ENCODE measurements at regions not wholly inside any gene's neighbourhood (a gene's known extent, or its start where the extent isn't known, plus 50 kb on each side); places are given as distances from the start of the nearest gene placed in this dataset.

DNA sequence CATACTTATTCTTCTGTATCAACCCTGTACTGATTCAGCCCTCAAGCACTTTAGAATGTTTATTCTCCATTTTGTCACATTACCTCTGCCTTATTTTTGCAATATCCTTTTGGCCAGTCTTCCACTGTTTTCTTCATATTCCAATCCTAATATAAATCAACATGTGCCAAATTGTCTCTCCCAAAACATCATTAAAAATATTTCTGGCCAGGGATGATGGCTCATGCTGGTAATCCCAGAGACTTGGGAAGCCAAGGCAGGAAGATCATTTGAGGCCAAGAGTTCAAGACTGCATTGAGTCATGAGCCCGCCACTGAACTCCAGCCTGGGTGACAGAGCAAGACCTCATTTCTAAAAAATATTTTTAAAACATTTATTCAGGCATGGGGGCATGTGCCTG, 641.4 kb upstream of the CBLB start:
- no peaks in the 10 kb centered on the region for H3K36me3 ChIP-seq (ENCODE audit: control insufficient read depth, insufficient read depth, low read length)
- H3K79me2 ChIP-seq, result no peaks in the 10 kb centered on the region
- no peak overlapping the region for H3K27ac ChIP-seq
- H3K4me3 ChIP-seq (ENCODE audit: low read depth, low read length), result no peak overlapping the region
- TF ChIP-seq, protein P1, sequence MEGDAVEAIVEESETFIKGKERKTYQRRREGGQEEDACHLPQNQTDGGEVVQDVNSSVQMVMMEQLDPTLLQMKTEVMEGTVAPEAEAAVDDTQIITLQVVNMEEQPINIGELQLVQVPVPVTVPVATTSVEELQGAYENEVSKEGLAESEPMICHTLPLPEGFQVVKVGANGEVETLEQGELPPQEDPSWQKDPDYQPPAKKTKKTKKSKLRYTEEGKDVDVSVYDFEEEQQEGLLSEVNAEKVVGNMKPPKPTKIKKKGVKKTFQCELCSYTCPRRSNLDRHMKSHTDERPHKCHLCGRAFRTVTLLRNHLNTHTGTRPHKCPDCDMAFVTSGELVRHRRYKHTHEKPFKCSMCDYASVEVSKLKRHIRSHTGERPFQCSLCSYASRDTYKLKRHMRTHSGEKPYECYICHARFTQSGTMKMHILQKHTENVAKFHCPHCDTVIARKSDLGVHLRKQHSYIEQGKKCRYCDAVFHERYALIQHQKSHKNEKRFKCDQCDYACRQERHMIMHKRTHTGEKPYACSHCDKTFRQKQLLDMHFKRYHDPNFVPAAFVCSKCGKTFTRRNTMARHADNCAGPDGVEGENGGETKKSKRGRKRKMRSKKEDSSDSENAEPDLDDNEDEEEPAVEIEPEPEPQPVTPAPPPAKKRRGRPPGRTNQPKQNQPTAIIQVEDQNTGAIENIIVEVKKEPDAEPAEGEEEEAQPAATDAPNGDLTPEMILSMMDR (IDR thresholded peaks at IDR 0.05), result no peak
- H3K4me1 ChIP-seq, result no peaks in the 10 kb centered on the region
- no peaks in the 10 kb centered on the region for H3K27me3 ChIP-seq (ENCODE audit: control insufficient read depth, insufficient read depth, low read length)
- no peak overlapping the region for H2AFZ ChIP-seq
- H3K9ac ChIP-seq, result no peak overlapping the region
- peaks cover 2% of the 10 kb centered on the region for H3K9me3 ChIP-seq (ENCODE audit: control insufficient read depth, low read length)
- H3K4me2 ChIP-seq (ENCODE audit: low read length), result no peak overlapping the region

DNA sequence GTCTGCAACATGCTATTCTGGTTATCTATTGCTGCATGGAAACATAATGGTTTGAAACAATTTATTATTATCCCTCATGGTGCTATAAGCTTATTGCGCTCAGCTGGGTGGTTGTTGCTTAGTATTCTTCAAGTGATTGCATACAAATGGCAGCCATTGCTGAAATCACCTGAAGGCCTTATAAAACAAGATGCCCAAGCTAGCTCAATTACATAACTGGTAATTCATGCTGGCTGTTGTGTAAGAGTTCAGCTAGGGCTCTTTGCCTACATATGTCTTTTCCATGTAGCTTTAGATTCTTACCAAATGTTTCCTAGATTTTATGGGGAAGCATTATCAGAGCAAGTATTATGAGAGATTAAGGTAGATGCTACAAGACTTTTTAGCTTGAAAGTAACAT, 644.0 kb upstream of the CBLB start:
- no peaks in the 10 kb centered on the region for H3K9me3 ChIP-seq (ENCODE audit: control insufficient read depth, low read length)
- no peaks in the 10 kb centered on the region for H3K4me1 ChIP-seq
- TF ChIP-seq, protein P1 (IDR thresholded peaks at IDR 0.05), result no peak
- H3K27ac ChIP-seq, result no peak overlapping the region
- no peaks in the 10 kb centered on the region for H3K36me3 ChIP-seq (ENCODE audit: control insufficient read depth, insufficient read depth, low read length)
- no peak overlapping the region for H3K4me3 ChIP-seq (ENCODE audit: low read depth, low read length)
- H3K79me2 ChIP-seq, result no peaks in the 10 kb centered on the region
- no peak overlapping the region for H2AFZ ChIP-seq
- no peaks in the 10 kb centered on the region for H3K27me3 ChIP-seq (ENCODE audit: control insufficient read depth, insufficient read depth, low read length)
- H3K4me2 ChIP-seq (ENCODE audit: low read length), result no peak overlapping the region
- H3K9ac ChIP-seq, result no peak overlapping the region

DNA sequence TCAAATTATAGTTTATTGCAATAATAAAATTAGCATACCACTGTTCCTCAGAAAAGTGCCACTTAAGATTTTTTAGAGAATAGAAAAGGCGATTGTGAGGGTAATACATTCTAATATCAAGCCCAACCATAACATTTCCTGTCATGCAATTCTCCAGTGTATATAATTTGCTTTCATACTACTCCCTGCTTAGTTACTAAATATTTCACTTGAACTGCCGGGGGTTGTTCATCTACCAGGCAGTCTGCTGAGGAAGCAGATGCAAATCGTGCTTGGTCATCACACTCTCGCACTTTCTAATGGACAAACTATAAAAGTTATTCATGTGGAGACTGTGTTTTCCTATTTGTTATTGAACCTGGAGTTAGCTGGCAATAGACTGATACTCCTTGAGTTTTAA, 645.6 kb upstream of the CBLB start:
- no peaks in the 10 kb centered on the region for H3K4me1 ChIP-seq
- no peak overlapping the region for H2AFZ ChIP-seq
- no peaks in the 10 kb centered on the region for H3K79me2 ChIP-seq
- no peaks in the 10 kb centered on the region for H3K36me3 ChIP-seq (ENCODE audit: control insufficient read depth, insufficient read depth, low read length)
- H3K27me3 ChIP-seq (ENCODE audit: control insufficient read depth, insufficient read depth, low read length), result no peaks in the 10 kb centered on the region
- H3K4me2 ChIP-seq (ENCODE audit: low read length), result no peak overlapping the region
- H3K4me3 ChIP-seq (ENCODE audit: low read depth, low read length), result no peak overlapping the region
- TF ChIP-seq, protein P1 (IDR thresholded peaks at IDR 0.05), result no peak
- no peaks in the 10 kb centered on the region for H3K9me3 ChIP-seq (ENCODE audit: control insufficient read depth, low read length)
- no peak overlapping the region for H3K9ac ChIP-seq
- no peak overlapping the region for H3K27ac ChIP-seq

DNA sequence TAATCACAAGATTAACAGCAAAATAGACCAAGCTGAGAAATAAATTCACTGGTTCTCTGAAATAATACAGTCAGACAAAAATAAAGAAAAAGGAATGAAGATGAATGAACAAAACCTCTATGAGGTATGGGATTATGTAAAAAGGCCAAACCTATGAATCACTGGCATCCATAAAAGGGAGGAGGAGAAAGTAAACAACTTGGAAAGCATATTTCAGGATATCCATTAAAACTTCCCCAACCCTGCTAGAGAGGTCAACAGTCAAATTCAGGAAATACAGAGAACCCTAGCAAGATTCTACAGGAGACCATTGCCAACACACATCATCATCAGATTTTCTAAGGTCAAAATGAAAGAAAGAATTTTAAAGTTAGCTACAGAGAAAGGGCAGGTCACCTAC, 649.7 kb upstream of the CBLB start:
- no peak overlapping the region for H2AFZ ChIP-seq
- no peaks in the 10 kb centered on the region for H3K27me3 ChIP-seq (ENCODE audit: control insufficient read depth, insufficient read depth, low read length)
- H3K4me3 ChIP-seq (ENCODE audit: low read depth, low read length), result no peak overlapping the region
- TF ChIP-seq, protein P1 (IDR thresholded peaks at IDR 0.05), result no peak
- H3K4me1 ChIP-seq, result no peaks in the 10 kb centered on the region
- H3K9ac ChIP-seq, result no peak overlapping the region
- no peaks in the 10 kb centered on the region for H3K36me3 ChIP-seq (ENCODE audit: control insufficient read depth, insufficient read depth, low read length)
- H3K9me3 ChIP-seq (ENCODE audit: control insufficient read depth, low read length), result no peaks in the 10 kb centered on the region
- no peak overlapping the region for H3K4me2 ChIP-seq (ENCODE audit: low read length)
- H3K79me2 ChIP-seq, result no peaks in the 10 kb centered on the region
- no peak overlapping the region for H3K27ac ChIP-seq

DNA sequence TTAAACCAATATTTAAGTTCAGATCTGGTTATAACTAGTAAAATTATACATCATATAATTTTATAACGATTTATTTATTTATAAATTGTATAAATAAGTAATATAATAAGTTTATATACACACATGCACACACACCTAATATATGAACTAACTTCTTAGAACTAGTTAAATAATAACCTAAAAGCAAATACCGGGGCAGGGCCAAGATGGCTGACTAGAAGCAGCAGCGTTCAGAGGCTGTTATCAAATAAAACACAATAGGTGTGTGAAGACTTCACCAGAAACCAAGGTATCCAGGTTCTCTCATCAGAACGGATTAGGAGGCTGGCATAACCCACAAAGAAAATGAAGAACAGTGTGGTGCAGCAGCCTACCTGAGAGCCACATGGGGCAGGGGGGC, 653.6 kb upstream of the CBLB start:
- Histone ChIP-seq H3K27ac (no peak overlapping the region), H3K27me3 (ENCODE audit: control insufficient read depth, insufficient read depth, low read length) (no peaks in the 10 kb centered on the region), H3K79me2 (no peaks in the 10 kb centered on the region), H3K9me3 (ENCODE audit: control insufficient read depth, low read length) (no peaks in the 10 kb centered on the region), H3K36me3 (ENCODE audit: control insufficient read depth, insufficient read depth, low read length) (no peaks in the 10 kb centered on the region), H3K4me1 (no peaks in the 10 kb centered on the region), H3K4me3 (ENCODE audit: low read depth, low read length) (no peak overlapping the region), H3K9ac (no peak overlapping the region), H3K4me2 (ENCODE audit: low read length) (no peak overlapping the region), H2AFZ (no peak overlapping the region)
- TF ChIP-seq, protein P1 (IDR thresholded peaks at IDR 0.05), result no peak

All from parathyroid adenoma (tissue), 2 donors.